Left lung (tissue), 4 donors: ENCODE measurements at regions not wholly inside any gene's neighbourhood (a gene's known extent, or its start where the extent isn't known, plus 50 kb on each side); places are given as distances from the start of the nearest gene placed in this dataset.
A peak's percentile ranks its signal among the peaks of the same experiment; 100 is the strongest.

ENCODE experiments used
- ATAC-seq: fragments of 200-7000 bp; cut with Tn5 transposase; one replicate; pipeline ENCODE4 v1.9.1; 2020; ENCODE audit warnings: moderate library complexity
- DNase-seq, 4 donors: peaks; one replicate each; pipeline ENCODE4 v3.0.0-alpha.2; 2013 to 2020
- H3K27ac ChIP-seq, 2 donors: fragments of 200-600 bp; sonication (generic) in 1 of 2; one replicate each; pipeline versions ENCODE4 v1.5.0 to v1.8.0; 2020 to 2021
- H3K27me3 ChIP-seq, 2 donors: fragments of 200-600 bp; sonication (generic) in 1 of 2; one replicate each; pipeline versions ENCODE4 v1.5.0 to v1.8.0; 2020 to 2021
- H3K36me3 ChIP-seq, 2 donors: fragments of 200-600 bp; sonication (generic) in 1 of 2; one replicate each; pipeline versions ENCODE4 v1.5.0 to v1.8.0; 2020 to 2021
- H3K4me1 ChIP-seq, 2 donors: fragments of 200-600 bp; one replicate each; pipeline ENCODE4 v1.8.0; 2021
- H3K4me3 ChIP-seq, 2 donors: fragments of 200-600 bp; sonication (generic) in 1 of 2; one replicate each; pipeline versions ENCODE4 v1.5.0 to v1.8.0; 2020 to 2021; ENCODE audit warnings: mild to moderate bottlenecking in 1 of 2
- H3K9me3 ChIP-seq, 2 donors: fragments of 200-600 bp; sonication (generic) in 1 of 2; one replicate each; pipeline versions ENCODE4 v1.5.0 to v1.8.0; 2020 to 2021
- CTCF ChIP-seq, 2 donors: fragments of 200-600 bp; sonication (generic) in 1 of 2; IDR thresholded peaks; one replicate each; pipeline versions ENCODE4 v1.5.0 to v1.8.0; 2021; ENCODE audit warnings: antibody characterized with exemption in 2 of 2
- intact Hi-C, 2 donors: fragments of 100-400 bp; cut with DNase I; formaldehyde crosslinking; loops; one replicate each; pipeline versions ENCODE4 v1.11.2 to v1.14.2; 2022
- donor health status: DM: no; HTN: yes; CAD: no.
- donor health status: DM: no; HTN: no; CAD: no.

GRCh38 chr2:16461672-16462071, 204.0 kb downstream of the CYRIA start:
- Histone ChIP-seq H3K36me3 (no peaks in the 10 kb centered on the region), H3K27me3 (no peaks in the 10 kb centered on the region), H3K4me1 (no peaks in the 10 kb centered on the region), H3K4me3 (no peak overlapping the region), H3K27ac (no peak overlapping the region), H3K9me3 (no peaks in the 10 kb centered on the region)
- ATAC-seq: no peak
- no peak for TF ChIP-seq CTCF (IDR thresholded peaks at IDR 0.05)
- DNase-seq: no peak
- intact Hi-C loops: no loop called here

GRCh38 chr2:16459606-16460005, 206.0 kb downstream of the CYRIA start:
- peak in 2 of 4 donors; percentile 56 to 68 for DNase-seq
- TF ChIP-seq CTCF (IDR thresholded peaks at IDR 0.05): no peak
- no peak for ATAC-seq

GRCh38 chr2:16454621-16455020, 211.0 kb downstream of the CYRIA start:
- no peak for ATAC-seq
- no peaks in the 10 kb centered on the region for H3K4me1 ChIP-seq
- H3K27ac ChIP-seq: no peak overlapping the region
- TF ChIP-seq CTCF (IDR thresholded peaks at IDR 0.05): no peak
- intact Hi-C loops: no loop called here
- no peaks in the 10 kb centered on the region for H3K9me3 ChIP-seq
- H3K36me3 ChIP-seq: no peaks in the 10 kb centered on the region
- no peak overlapping the region for H3K4me3 ChIP-seq
- no peak for DNase-seq
- no peaks in the 10 kb centered on the region for H3K27me3 ChIP-seq

More at GRCh38 chr2:16459606-16460005, 206.0 kb downstream of the CYRIA start:
- intact Hi-C loops: no loop called here
- no peaks in the 10 kb centered on the region for H3K9me3 ChIP-seq
- H3K36me3 ChIP-seq: no peaks in the 10 kb centered on the region
- H3K27me3 ChIP-seq: no peaks in the 10 kb centered on the region
- no peak overlapping the region for H3K27ac ChIP-seq
- H3K4me1 ChIP-seq: no peaks in the 10 kb centered on the region
- H3K4me3 ChIP-seq: no peak overlapping the region

GRCh38 chr2:16452123-16452522, 213.5 kb downstream of the CYRIA start:
- H3K4me1 ChIP-seq: no peaks in the 10 kb centered on the region
- DNase-seq: no peak
- H3K36me3 ChIP-seq: no peaks in the 10 kb centered on the region
- intact Hi-C loops: no loop called here
- no peak for TF ChIP-seq CTCF (IDR thresholded peaks at IDR 0.05)
- no peaks in the 10 kb centered on the region for H3K27me3 ChIP-seq
- no peak overlapping the region for H3K4me3 ChIP-seq
- no peaks in the 10 kb centered on the region for H3K9me3 ChIP-seq
- no peak for ATAC-seq
- H3K27ac ChIP-seq: no peak overlapping the region

- Histone ChIP-seq H3K27me3 (no peaks in the 10 kb centered on the region), H3K4me1 (no peaks in the 10 kb centered on the region), H3K36me3 (no peaks in the 10 kb centered on the region), H3K27ac (no peak overlapping the region), H3K9me3 (no peaks in the 10 kb centered on the region), H3K4me3 (no peak overlapping the region)
- TF ChIP-seq CTCF (IDR thresholded peaks at IDR 0.05): no peak
- intact Hi-C loops: no loop called here
- ATAC-seq (no peak), DNase-seq (peak in 2 of 4 donors; percentile 15 to 42)
Observed at GRCh38 chr2:16446706-16447105, 218.9 kb downstream of the CYRIA start.
